ENCODE measurements at regions not wholly inside any gene's neighbourhood (a gene's known extent, or its start where the extent isn't known, plus 50 kb on each side); places are given as distances from the start of the nearest gene placed in this dataset.

DNA sequence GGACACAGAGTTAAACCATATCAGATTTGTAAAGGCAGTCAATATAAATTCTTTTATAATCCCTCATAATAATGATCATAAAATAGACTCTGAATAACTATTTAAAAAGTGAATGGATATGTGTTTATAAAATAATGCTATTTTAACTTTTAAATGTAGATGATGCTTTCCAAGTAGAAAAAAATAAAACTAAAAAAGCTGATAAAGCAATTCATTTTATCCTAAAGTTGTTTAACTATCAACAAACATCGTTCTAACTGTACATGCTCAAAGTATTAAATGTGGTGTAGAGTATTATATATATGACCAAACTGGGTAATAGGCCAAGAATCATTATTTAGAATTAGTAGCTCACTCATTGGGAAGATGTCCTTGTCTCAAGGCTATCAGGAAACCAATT lies 248.3 kb upstream of the CLEC14A start:
- no peak for DNase-seq

DNA sequence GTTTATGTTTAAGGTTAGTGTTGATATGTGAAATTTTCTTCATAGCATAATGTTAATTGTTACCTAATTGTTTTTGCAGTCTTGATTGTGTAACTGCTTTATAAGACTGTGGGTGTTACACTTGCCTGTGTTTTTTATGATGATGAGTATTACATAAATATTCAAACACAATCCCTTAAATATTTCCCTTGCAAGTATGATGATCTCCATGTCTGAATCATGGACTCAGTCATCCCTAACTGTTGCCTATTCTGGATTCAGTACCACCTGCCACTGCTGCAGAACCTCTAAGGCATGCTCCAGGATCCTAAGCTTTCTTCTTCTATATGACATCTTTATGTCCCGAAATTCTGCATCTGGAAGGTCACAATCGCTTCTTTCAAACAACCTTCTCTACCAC lies 246.3 kb upstream of the CLEC14A start:
- DNase-seq, result no peak

DNA sequence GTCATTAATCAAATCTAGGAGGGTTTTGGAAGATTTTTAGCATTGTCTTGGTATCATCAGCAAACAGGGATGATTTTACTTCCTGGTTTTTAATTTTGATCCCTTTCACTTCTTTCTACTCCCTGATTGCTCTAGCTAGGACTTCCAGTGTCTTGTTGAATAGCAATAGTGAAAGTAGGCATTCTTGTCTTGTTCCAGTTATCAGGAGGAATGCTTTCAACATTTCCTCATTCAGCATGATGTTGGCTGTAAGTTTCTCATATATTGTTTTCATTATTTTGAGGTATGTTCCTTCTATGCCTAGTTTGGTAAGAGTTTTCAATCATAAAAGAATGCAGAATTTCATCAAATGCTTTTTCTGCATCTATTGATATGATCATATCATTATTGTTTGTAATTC lies 244.2 kb upstream of the CLEC14A start:
- no peak for DNase-seq

DNA sequence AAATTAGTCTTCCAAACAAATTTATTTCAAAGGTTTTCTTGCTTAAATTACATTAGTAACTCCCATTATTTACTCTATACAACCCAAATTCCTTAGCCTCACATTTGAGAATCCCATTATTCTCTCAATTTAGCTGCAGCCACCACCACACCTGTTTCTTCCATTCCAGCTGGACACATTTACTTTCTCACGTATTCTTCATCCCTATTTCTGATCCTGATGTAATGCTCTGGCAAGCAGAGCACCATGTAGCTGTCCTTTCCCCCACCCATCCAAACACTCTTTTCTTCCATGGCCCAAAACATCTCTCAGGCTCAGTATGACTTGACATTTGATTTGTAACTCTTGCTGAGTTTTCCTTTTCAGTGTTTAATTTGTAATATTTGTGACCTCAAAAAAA lies 240.2 kb upstream of the CLEC14A start:
- DNase-seq, result no peak

DNA sequence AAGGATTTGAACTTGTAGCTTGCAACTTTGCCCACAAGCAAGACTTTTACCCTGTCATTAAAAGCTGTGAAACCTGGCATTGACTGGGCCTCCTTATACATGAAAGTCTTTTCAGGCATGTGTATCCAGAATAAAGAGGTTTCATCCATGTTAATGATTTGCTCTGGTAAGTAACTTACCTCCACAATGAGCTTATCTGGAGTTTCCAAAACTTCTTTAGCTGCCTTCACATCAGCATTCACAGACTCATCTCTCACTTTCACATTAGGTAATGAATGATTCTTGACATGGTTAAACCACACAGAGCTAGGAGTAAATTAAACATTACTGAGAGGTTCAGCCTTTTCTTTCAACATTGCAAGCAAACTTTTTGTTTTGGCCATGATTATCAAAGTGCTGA lies 234.4 kb upstream of the CLEC14A start:
- DNase-seq, result no peak

DNA sequence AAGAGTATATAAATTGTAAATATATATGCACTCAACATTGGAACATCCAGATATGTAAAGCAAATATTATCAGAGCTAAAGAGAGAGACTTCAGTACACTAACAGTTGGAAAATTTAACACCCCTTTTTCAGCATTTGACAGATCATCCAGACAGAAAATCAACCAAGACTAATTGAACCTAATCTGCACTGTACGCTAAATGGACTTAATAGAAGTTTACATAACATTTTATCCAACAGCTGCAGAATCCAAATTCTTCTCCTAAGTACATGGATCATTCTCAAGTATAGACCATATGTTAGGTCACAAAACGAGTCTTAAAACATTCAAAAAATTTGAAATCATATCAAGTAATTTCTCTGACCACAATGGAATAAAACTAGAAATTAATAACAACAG lies 229.1 kb upstream of the CLEC14A start:
- no peak for DNase-seq

DNA sequence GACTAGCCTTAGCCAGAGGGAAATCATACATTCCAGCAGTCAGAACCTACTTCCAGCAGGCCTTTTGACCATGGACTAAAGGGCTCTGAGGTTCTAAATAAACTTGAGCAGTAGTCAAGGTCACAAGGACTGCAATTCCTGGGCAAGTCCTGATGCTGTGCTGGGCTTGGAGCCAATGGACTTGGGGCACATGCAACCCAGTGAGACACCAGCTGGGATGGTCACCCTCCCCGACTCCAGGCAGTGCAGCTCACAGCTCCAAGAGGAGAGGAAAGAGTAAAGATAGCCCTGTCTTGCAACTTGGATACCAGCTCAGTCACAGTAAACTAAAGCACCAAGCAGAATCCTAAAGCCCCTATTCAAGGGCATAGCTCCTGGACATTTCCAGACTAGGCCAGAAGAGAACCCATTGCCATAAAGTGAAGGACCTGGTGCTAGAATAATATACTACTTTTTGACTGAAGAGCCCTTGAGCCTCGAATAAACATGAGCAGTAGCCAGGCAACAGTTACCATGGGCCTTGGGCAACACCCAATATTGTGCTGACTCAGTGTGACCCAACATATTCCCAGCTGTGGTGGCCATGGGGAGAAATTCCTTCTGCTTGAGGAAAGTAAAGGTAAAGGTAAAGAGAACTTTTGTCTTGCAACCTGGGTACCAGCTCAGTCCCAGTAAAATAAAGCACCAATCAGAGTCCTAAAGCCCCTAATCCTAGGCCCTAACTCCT lies 226.2 kb upstream of the CLEC14A start:
- DNase-seq, result no peak

DNA sequence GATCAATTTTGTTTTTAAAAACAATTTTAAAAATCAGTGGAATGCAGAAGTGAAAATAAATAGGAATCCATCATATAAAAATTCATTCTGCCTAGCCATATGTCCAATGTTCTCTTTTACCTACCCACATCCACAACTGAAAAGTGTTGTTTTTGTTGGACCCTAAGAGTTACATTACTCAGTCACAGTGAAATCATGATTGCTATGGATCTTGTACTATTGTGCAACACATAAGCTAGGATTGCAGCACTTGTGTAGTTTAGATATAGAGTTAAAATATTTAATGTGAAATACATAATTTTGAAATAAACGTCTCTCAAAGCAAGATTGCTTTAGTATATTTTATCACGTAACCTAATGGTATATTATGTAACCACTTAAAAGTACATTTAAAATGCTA lies 213.3 kb upstream of the CLEC14A start:
- no peak for DNase-seq

DNA sequence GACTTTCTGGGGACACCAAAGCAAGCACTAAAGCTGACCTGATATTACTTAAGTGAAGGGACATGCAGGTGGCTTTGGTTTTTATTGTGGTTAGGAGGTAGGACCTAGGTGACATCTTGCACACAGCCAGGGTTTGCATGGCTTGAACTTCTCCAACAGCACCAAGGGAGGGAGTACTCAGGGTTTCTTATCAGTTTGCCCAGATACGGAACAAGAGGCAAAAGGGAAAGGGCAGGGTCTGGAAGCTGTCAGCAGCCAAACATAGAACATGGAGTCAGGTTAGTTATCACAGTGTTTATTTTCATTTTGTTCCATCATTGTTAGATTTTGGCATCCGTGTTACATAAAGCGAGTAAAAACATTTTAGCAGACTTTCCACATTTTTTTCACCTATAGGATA lies 186.3 kb upstream of the CLEC14A start:
- DNase-seq, result no peak

DNA sequence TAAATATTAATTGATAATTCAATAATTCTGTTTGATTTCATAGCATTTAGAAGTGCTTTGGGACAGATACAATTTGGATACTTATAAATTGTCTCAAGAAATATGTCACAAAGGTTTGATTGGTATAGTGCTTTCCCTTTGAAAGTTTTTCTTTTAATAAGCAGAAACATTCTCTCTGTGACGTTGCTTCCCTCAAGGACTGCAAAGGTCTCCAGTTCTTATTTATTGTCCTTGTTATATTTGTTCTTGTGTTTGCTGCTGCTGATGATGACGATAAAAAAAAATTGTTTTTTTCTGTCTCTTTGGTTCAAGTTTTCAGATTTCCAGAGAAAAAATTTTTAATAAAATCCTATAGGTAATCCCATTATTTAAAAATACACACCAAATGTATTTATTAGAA lies 176.3 kb upstream of the CLEC14A start:
- no peak for DNase-seq

DNA sequence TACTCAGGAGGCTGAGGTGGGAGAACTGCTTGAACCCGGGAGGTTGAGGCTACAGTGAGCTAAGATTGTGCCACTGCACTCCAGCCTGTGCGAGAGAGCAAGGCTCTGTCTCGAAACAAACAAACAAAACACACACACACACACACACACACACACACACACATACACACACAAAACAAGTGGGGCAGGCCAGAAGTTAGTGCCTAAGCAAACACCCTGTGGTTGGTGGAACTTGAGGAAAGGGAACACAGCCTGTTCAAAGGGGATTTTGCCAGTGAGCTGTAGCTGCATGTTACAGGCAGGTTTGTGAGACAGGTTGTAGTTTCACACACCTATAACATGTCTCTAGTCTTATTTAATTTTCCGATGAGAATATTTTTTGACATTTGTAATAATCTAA lies 175.3 kb upstream of the CLEC14A start:
- DNase-seq, result no peak

DNA sequence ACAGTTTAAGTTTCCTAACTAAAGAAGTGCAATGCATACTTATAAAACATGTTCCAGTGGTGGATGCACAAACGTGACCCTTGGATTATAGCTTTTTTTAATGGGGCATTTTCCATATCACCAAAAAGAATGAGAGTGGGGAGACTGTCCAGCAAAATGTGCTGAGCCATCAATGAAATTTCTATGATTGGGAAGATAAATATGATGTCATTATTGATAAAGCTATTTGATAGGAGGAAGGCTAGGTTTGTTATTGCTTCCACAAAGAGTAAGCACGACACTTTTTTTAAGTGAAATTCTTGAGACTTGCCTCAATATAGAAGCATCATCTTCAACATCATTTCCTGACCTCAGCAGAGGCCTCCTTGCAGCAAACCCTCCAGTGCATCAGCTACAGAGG lies 174.6 kb upstream of the CLEC14A start:
- no peak for DNase-seq

DNA sequence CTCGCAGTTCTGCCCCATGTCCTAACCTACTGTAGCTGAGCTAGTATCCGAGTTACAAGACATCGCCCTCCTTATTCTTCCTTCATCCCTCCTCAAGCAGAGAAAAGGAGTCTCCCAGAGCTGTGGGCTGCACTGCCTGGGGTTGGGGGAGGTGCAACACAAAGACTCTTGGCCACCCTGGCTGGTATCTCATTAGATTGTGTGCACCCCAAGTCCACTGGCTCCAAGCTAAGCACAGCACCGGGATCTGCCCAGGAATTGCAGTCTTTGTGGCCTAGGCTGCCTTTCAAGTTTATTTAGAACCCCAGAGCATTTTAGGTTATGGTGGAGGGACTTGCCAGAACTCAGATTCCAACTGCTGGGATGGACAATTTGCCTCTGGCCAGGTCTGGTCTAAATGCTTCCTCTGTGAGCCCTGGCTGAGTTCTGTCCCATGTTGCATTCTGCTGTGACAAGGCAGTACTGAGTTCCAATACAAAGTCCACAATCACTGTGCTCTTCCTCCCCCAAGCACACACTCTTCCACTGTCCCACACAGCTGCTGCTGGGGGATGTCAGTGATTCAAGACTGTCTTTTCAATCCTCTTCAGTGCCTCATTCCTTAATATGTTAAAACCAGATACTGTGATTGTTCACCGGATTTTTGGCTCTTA lies 169.6 kb upstream of the CLEC14A start:
- no peak for DNase-seq

DNA sequence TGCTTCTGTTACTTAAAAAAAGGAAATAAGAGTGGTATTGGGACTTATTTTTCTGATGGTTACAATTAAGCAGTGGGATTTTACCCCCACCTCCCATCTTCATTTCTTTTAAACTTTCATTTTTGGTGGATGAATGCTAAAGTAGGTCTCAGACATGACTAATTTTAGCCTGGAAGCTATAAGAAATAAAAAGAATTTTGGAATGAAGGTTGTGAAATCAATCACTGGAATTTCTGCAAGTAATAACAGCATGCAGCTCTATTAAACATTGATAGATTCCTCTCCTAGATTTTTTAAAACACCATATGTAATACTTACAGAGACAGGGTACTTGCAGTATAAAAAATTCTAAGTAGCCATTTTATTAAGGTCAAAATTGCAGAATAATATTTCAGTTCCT lies 164.2 kb upstream of the CLEC14A start:
- no peak for DNase-seq

DNA sequence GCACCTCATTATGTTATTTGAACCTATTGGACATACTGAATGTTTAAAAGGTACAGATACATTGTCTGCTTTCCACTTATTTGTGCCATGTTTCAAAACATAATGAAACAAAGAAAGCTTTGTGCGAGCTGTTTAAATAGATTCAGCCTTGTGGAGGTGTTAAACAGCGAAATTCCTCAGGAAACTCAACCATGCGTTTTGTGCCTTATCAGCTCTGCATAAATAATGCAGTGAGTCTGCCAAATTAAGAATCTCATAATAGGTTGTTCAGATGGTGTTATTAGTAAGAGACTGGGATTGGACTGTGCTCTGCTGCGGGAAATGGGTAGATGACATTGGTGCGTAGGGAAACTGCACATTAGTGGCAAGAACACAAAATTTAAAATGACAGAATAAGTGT lies 163.7 kb upstream of the CLEC14A start:
- no peak for DNase-seq

DNA sequence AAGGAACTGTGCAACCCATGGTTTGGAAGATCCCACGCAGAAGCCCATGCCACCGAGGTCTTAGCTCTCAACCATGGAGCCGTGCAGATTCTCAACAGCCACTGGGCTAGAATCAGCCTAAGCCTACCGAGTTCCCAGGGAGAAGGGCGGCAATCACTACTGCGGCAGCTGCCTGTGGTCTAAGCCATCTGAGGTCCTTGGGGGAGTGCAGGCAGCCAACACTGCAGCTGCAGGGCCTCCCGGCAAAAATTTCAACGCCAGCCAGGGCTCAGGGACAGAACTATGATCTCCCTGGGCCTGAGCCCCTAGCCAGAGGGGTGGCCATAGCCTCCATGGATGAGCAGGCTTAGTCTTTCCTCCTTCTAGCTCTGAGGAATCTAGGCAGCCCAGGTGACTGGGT lies 156.8 kb upstream of the CLEC14A start:
- no peak for DNase-seq

DNA sequence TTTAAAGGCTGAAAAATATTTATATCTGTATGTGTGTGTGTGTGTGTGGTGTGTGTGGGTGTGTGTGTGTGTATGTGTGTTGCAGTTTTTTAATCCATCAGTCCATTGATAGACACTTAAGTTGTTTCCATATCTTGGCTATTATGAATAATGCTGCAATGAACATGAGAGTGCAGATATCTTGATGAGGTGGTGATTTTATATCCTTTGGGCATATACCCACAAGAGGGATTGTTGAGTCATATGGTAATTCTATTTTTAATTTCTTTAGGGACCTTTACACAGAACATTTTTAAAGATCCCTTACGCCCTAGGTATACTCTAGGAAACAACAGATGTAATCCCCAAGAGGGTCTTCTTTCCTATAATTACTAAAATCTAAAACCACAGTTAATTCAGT lies 154.5 kb upstream of the CLEC14A start:
- DNase-seq, result no peak

DNA sequence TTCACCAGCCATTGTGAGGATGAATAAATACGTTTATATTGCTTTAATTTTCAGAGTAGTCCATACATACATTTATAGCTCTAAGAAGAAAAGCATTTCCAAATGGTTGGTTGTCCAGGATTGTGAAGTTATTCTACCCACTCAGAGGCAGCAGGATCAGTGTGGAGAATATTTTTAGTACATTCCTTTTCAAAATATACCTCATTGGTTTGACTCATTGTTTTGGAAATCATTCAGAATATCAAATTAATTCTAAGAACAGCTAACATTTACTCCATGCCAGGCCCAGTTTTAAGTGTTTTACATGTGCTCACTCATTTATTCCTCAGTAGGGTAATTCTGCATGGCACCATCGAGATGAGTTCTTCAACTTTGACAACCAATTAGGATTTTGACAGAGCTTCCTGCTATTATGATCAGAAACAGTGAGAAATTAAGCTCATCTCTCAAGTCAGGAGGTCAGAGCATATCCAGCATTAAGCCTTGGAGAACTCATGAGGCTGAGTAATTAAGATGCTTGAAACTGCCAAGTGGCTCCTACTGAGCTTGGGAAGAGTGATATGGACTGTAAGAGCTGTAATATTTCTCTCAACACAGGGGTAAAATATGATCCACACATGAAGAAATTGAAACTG lies 153.3 kb upstream of the CLEC14A start:
- DNase-seq, result no peak

DNA sequence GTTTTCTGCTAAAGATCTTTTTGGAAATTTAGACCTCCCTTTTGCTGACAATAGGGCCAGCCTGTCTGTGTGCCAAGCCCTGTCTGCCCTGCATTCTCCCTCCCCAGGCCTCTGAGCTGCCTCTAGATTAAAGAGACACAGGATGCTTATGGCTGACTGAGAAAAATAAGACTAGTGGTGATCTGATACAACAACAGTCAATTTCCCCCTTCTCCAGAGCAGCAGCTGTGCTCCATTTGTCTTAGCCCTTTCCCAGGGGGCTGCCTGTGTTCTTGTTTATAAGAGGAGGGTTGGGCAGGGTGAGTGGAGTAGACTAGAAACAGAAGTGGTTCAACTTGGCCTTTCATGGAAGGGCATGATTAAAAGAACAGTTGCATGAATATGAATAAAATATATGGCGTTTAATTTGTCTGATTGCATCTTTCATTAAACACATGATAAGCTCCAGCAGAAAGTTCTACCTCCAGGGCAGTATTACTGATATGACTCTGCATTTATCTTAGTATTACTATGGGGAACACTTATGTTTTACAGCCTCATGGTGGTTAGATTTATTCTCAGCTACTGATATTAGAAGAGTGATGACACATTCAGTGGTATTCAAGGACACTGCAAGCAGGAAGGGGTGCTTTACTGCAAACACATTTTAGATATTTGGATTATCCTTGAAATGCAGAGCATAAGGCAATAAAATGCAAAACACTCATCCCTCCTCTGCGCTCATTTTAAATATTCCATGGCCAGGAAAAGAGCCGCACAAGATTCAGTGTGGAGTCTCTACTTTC lies 150.2 kb upstream of the CLEC14A start:
- no peak for DNase-seq

DNA sequence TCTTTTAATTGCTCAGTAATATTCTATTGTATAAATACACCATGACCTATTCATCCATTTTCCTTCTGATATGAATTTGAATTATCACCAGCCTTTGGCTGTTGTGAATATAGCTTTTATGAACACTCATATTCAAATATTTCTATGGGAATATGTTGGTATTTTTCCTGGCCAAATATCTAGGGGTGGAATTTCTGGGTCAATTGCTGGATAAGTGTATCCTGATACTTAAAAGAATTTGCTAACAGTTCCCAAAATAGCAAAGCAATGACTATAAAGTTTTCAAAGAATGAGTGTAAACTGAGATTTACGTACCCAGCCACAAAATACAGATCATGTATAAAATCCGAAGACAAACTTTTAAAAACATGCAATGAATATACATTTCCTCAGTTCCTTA lies 148.7 kb upstream of the CLEC14A start:
- DNase-seq, result no peak

DNA sequence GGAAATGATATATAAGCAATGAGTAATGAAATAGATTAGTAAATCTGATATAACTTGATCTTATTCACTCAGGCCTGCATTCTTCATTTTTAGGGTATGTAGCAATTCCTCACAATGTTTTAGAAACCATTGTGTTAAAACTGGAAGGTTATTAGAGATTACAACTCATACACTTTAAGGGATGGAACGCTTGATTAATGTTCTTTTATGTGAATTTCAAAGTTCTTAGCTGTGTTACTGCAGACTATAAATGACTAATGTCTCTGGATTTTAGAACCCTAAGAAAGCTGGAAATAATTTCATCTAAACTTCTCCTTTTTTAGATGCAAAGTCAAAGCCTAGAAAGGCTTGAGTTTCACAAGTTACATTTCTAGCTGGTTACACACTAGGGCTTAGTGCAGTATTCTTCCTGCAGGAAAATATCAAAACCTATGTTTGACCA lies 148.2 kb upstream of the CLEC14A start:
- no peak for DNase-seq

DNA sequence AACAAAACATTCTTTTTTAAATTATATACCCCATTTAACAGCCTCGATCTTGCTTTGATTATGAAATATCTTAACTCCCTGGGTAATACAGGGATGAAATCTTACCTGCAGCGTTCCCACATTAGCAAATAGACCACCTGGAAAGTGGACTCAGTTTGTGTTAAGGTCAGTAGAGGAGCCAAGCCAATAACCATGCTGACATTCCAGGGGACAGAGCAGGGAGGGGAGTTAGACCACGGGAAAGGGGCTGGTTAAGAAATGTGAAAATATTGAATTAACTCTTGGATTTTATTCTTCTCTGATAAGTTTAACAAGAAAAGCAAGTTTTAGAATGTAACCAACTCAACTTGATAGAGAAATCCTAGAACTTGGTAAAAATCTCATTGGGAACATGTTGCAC lies 144.9 kb upstream of the CLEC14A start:
- DNase-seq, result no peak

DNA sequence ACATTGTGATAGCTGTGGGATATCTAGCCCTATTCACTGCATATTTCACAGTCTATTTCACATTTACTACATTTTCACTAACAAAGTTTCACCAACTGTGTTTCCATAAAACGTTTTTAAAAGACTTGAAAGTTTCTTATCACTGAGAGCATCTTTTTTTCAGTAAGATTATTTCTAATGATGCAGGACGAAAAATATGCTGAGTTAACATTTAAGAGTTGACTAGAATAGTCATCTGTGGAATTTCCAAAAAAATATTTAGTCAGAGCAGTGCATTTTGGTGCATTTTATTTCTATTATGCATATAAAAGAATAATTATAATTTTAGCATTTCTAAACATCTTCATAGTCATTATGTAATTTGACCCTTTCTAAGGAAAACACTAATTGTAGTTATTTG lies 143.8 kb upstream of the CLEC14A start:
- no peak for DNase-seq

DNA sequence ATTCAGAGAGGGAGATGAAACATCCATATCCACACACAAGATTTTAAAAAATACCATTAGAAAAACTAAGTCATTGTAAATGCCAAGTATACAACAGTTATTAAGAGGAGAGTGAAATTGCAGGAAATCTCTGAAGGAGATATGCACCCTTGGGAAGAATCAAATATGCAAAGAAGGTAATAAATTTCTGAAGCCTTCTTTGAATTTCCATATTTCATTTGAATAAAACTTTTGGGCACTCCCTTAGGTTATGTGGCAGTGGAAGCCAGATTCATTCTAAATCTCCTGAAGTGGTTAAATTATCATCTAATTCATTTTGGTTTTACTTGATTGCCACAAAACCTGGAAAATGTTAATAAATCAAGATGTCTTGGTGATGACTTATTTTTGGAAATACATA lies 138.9 kb upstream of the CLEC14A start:
- no peak for DNase-seq
